ENCODE measurements at regions not wholly inside any gene's neighbourhood (a gene's known extent, or its start where the extent isn't known, plus 50 kb on each side); places are given as distances from the start of the nearest gene placed in this dataset.

DNA sequence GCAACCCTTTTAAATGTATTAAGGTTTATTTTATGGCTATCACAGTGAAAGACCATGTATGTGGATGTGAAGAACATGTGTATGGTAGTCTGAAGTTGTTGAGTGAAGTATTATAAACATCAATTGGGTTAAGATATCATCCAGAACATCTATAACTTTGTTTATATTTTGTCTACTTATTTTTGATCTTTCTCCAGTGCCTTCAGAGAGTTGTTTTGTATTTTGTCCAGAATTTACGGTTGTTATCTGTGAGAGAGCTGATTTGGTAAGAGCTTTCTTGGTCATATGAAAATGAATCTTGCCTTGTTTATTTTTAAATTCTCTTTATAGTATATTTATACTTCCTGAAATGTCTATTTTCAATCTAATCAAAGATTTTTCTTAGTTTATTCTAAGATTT is 573.7 kb upstream of the POU3F3 start:
- in situ Hi-C loops (cut with HindIII; ENCODE audit: low pct_ligation_motif_present, low sequenced_read_pairs) = no loop called here
- Histone ChIP-seq H3K27ac (no peak overlapping the region), H3K4me3 (ENCODE audit: low read depth, low read length) (no peak overlapping the region), H3K36me3 (replicated peaks) (no peaks in the 10 kb centered on the region), H3K27me3 (replicated peaks) (no peaks in the 10 kb centered on the region)
- DNase-seq = no peak
- no peak for TF ChIP-seq CTCF (IDR thresholded peaks at IDR 0.05; ENCODE audit: low read depth, low read length, missing control alignments)

DNA sequence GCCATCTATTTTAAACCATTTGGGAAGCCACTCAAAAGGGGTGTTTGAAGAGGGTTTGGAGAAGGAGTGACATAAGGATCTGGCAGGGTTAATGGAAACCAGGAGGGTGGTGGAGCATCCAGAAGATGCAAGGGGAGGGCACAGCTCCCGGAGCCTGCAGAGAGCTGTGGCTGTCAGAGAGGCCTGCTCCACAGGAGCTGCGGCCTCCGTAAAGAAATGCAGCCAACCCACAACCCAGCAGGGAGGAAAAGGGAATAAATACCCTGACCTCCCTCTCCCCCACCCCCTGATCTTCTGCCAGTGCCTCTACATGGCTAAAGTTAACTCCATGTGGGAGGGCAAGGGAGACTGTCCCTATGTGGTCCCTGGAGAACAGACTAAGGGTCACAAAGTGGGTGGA is 567.1 kb upstream of the POU3F3 start:
- in situ Hi-C loops (cut with HindIII; ENCODE audit: low pct_ligation_motif_present, low sequenced_read_pairs) = no loop called here
- no peak overlapping the region for H3K27ac ChIP-seq
- no peak for TF ChIP-seq CTCF (IDR thresholded peaks at IDR 0.05; ENCODE audit: low read depth, low read length, missing control alignments)

DNA sequence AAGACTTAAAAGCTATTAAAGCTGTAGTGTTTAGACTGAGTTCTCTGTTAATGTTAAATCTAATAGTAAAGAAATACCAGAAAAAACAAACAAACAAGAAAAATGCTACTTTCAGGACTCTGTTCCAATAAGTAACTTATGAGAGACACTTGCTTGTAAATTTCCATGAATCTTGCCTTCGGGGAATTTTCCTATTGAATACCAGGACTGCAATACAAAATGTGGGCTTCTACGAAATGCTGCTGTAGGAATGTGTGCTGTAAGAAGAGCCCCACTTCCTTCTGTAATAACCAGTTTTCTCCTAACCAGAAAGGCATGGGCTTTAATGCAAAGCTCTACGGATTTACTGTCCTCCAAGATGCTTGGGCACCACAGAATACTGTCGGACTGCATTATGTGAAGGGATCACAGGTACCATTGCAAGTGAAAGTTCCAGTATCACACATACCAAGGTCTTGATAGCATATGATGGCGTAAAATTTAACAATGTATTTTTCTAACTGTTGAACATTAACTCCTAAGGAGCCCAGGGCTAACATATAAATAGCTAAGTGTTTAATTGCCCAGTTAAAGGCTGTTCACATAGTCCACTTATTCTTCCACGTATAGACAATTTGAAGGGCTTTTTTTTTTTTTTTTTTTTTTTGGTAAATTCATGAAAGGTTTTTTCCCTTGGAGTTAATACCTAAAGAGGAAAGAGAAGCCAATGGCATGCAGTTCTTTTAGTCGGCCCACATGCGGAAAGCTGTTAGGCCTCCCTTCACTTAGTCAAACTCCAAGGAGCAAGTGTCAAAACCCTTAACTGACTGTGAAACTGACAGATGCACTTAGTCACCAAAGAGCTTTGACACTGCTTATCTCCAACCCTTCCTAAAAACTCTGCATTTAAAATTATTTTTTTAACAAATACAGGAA is 564.0 kb upstream of the POU3F3 start:
- Histone ChIP-seq H3K4me3 (ENCODE audit: low read depth, low read length) (no peak overlapping the region), H3K27ac (no peak overlapping the region), H3K27me3 (replicated peaks) (no peaks in the 10 kb centered on the region), H3K36me3 (replicated peaks) (no peaks in the 10 kb centered on the region)
- in situ Hi-C loops (cut with HindIII; ENCODE audit: low pct_ligation_motif_present, low sequenced_read_pairs) = no loop called here
- no peak for TF ChIP-seq CTCF (IDR thresholded peaks at IDR 0.05; ENCODE audit: low read depth, low read length, missing control alignments)
- no peak for DNase-seq

More for the DNA sequence above, 567.1 kb upstream of the POU3F3 start:
- H3K27me3 ChIP-seq (replicated peaks) = no peaks in the 10 kb centered on the region
- H3K4me3 ChIP-seq (ENCODE audit: low read depth, low read length) = no peak overlapping the region
- H3K36me3 ChIP-seq (replicated peaks) = no peaks in the 10 kb centered on the region
- DNase-seq = no peak

- in situ Hi-C loops (cut with HindIII; ENCODE audit: low pct_ligation_motif_present, low sequenced_read_pairs) = no loop called here
- TF ChIP-seq CTCF (IDR thresholded peaks at IDR 0.05; ENCODE audit: low read depth, low read length, missing control alignments) = no peak
- no peaks in the 10 kb centered on the region for H3K27me3 ChIP-seq (replicated peaks)
- H3K36me3 ChIP-seq (replicated peaks) = no peaks in the 10 kb centered on the region
- no peak overlapping the region for H3K4me3 ChIP-seq (ENCODE audit: low read depth, low read length)
- DNase-seq = no peak
- no peak overlapping the region for H3K27ac ChIP-seq
These were observed 563.4 kb upstream of the POU3F3 start for GRCh38 chr2:104290566-104290891.

DNA sequence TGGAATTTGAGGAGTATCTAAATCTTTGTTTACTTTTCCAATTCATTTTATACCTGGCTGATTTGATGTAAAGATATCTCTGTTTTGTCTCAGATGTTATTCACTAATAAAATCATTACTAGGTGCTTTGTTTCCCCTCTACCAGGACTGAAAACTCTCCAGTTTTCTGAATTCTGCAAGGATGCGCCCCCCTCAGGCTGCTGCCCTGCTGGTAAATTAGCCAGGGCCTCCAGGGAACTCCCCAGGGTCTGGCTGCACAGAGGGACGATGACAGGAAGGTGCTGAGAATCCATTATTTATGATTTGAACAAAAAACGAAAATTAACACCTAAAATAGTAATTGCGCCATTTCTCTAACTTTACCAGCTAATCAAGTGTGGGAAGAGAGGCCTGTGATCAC is 541.2 kb upstream of the POU3F3 start:
- Histone ChIP-seq H3K27me3 (replicated peaks) (no peaks in the 10 kb centered on the region), H3K4me3 (ENCODE audit: low read depth, low read length) (no peak overlapping the region), H3K27ac (no peak overlapping the region), H3K36me3 (replicated peaks) (no peaks in the 10 kb centered on the region)
- in situ Hi-C loops (cut with HindIII; ENCODE audit: low pct_ligation_motif_present, low sequenced_read_pairs) = no loop called here
- no peak for DNase-seq
- no peak for TF ChIP-seq CTCF (IDR thresholded peaks at IDR 0.05; ENCODE audit: low read depth, low read length, missing control alignments)
